G401 (cell line): ENCODE measurements at regions not wholly inside any gene's neighbourhood (a gene's known extent, or its start where the extent isn't known, plus 50 kb on each side); places are given as distances from the start of the nearest gene placed in this dataset.

ENCODE experiments used
- DNase-seq: peaks from one replicate; pipeline ENCODE4 v3.0.0-alpha.2; 2015; ENCODE audit warnings: low spot score
- in situ Hi-C: cut with HindIII; loops from 2 replicates; pipeline ENCODE4 v1.10.0; 2016; ENCODE audit warnings: low sequenced_read_pairs, mixed read lengths

DNA sequence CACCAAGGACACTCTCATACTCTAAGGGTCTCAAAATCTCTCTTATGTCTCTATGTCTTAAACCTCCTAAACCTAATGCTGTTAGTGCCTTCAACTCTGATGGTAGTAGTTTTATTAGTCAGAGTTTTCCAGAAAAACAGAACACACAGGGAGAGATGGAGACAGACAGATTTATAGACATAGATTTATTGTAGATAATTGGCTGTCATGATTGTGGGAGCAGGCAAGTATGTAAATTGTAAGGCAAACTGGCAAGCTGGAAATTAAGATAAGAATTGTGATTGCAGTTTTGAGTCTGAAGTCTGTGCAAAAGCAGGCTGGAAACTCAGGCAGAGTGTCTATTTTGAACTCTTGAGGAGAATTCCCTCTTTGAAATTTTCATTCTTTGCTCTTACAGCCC is 96.3 kb upstream of the ROBO1 start:
- in situ Hi-C loops, result no loop called here

DNA sequence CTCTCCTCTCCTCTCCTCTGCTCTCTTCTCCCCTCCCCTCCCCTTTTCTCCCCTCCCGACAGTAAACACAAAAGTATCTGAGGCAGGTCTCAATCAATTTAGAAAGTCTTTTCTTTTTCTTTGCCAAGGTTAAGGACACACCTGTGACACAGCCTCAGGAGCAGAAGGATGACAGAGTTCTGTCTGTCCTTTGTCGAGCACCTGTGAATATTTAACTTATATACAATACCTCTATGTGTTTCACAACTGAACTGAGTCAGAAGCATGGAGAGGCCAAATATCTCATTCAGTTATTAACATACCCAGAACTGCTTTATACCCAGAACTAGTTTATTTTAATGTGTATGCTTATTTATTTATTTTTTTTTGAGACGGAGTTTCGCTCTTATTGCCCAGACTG is 81.1 kb upstream of the ROBO1 start:
- no peak for DNase-seq
- in situ Hi-C loops, result no loop called here

More for the DNA sequence above, 96.3 kb upstream of the ROBO1 start:
- no peak for DNase-seq

DNA sequence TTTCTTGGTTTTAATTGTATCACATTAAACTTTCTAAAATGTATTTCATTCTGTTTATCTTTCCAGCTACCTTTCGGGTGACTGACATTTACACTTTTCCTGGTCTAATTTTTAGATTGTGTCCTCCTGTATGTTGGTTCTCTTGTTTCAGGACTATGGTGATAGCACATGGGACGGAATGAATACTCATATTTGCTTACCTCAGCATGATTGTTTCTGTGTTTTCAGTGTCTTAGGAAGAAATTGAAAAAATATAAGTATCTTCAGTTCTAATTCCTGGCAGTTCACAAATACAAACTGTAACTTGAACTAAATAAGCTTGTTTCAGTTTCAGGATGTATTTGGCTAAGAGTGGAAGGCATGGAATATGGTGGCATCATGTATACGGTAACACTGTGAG is 80.1 kb upstream of the ROBO1 start:
- DNase-seq, result no peak
- in situ Hi-C loops, result no loop called here

DNA sequence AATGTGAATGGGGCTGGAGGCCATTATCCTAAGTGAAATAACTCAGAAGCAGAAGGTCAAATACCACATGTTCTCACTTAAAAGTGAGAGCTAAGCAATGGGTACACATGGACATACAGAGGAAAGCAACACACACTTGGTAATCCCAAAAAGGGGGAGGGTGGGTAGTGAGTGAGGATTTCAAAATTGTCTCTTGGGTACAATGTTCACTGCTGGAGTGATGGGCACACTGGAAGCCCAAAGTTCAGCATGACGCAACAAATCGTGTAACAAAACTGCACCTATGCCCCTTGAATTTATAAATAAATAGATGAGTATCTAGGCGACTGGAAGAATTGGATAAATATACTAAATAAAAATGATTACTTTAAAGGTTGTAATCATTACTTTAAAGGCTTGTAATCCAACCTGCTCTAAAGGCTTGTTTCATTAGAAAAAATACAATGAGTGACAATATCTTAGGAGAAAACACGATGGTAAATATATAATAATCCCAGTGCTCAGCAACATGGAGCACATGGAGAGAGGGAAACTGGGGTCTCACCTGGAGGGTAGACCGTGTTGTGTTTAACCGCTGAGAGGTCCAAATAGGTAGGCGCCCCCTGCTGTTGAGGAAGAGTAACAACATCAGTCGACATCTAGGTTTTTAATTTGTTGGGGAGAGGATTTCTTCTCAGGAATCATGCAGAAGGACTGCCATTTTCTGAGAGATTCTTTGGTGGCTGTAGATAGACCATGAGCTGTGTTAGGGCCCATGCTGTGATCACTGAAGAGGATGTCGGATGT is 78.5 kb upstream of the ROBO1 start:
- no peak for DNase-seq
- in situ Hi-C loops, result no loop called here

DNA sequence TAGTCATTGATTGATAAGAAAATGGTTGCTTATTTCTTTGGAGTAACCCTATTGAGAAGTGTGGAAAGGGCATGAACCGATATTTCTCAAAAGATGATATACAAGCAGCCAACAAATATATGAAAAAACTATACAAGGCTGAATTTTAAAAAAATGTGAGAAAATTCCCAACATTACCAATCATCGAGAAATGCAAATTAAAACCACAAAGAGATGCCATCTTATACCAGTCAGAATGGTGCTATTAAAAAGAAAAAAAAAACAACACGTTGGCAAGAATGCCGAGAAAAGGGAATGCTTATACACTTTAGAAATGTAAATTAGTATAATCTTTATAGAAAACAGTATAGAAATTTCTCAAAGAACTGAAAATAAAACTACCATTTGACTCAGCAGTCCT is 77.7 kb upstream of the ROBO1 start:
- DNase-seq, result no peak
- in situ Hi-C loops, result no loop called here

DNA sequence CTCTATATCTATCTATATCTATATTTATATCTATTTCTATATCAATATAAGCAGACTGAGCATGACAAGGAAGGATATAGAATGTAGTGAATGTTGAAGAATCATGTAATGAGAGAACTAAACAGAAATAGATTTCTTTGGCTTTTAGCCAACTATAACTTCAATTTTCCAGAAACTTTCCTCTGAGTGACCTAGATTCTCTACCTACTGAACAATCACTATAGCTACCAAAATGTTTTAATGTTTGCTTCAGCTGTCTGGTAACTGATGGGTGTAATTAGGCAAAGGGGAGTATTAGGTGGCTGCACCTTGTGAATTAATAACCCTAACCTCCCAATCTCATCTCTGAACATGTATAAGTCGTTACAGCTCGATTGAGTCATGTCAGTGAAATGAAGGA is 76.4 kb upstream of the ROBO1 start:
- DNase-seq, result no peak
- in situ Hi-C loops, result no loop called here

- in situ Hi-C loops, result no loop called here
- DNase-seq, result no peak
Observed at GRCh38 chr3:79843180-79843579, 75.4 kb upstream of the ROBO1 start.

GRCh38 chr3:79835701-79836100 is 67.9 kb upstream of the ROBO1 start:
- in situ Hi-C loops, result no loop called here
- no peak for DNase-seq

DNA sequence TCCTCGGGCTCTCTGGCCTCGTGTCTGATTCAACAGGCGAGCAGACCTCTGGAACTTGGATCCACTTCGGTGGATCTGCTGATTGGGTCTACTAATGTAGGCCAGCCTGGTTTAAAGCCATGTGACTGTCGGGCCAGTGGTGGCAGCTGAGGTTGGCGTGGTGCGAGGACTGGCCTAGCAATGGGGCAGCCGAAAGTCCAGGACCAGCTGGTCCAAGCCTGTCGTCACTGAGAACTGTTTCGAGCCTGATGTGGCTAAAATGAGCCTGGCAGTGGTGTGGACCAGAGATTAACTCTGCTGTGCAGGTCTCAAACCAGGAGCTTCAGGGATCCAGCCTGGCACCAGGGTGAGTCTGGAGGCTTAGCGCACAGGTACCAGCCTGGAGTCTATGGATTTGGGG is 56.4 kb upstream of the ROBO1 start:
- no peak for DNase-seq
- in situ Hi-C loops, result no loop called here

- in situ Hi-C loops, result no loop called here
- DNase-seq, result no peak
Observed at GRCh38 chr3:79822076-79822475, 54.3 kb upstream of the ROBO1 start.

DNA sequence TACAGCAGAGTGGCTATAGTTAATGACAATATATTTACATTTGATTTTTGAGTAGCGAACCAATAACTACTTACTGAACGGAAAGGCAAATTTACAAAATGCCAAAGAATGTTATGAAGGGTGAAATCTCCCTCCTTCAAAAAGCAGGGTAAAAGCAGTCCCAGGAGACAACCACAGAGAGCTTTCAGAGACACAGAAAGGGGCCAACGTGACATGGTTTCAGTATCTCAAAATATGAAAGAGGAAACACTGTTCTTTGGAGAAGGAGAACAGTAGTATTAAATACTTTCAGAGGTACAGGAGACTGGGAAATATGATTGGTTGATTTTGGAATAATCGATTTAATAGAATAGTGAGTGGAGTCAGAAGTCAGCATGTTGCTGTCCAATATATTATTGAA is 52.3 kb upstream of the ROBO1 start:
- in situ Hi-C loops, result no loop called here
- DNase-seq, result no peak

GRCh38 chr3:79818015-79818414 is 50.2 kb upstream of the ROBO1 start:
- DNase-seq, result no peak

More at GRCh38 chr3:79818015-79818414, 50.2 kb upstream of the ROBO1 start:
- in situ Hi-C loops, result no loop called here
